ENCODE measurements at regions not wholly inside any gene's neighbourhood (a gene's known extent, or its start where the extent isn't known, plus 50 kb on each side); places are given as distances from the start of the nearest gene placed in this dataset.
A peak's percentile ranks its signal among the peaks of the same experiment; 100 is the strongest.

GRCh38 chr5:125267636-125268248, 521.3 kb upstream of the ZNF608 start (continued):
- TF ChIP-seq ARID4A (CRISPR knock-in tag; IDR thresholded peaks at IDR 0.05; ENCODE audit: borderline replicate concordance), result no peak
- no peak for TF ChIP-seq SUZ12 (IDR thresholded peaks at IDR 0.05; ENCODE audit: low read depth, low read length)
- TF ChIP-seq ZBTB42 (CRISPR knock-in tag; IDR thresholded peaks at IDR 0.05), result no peak
- no peak for TF ChIP-seq ZNF792 (CRISPR knock-in tag; IDR thresholded peaks at IDR 0.05)

GRCh38 chr5:125269926-125270325, 523.5 kb upstream of the ZNF608 start:
- Histone ChIP-seq H3K79me2 (ENCODE audit: insufficient read depth, low read length) (no peaks in the 10 kb centered on the region), H3K4me1 (ENCODE audit: insufficient read depth, low read length) (no peaks in the 10 kb centered on the region), H3K9ac (ENCODE audit: insufficient read depth, low read depth, low read length) (no peak overlapping the region), H3K27ac (ENCODE audit: extremely low read length, insufficient read depth, low read length) (no peak overlapping the region), H2AFZ (ENCODE audit: low read length) (no peak overlapping the region), H3K4me3 (replicated peaks in 1 of 3; ENCODE audit: insufficient read depth in 1 of 3, low read depth in 2 of 3, low read length in 3 of 3) (no peak overlapping the region), H4K20me1 (ENCODE audit: insufficient read depth, low read length) (no peaks in the 10 kb centered on the region), H3K4me2 (ENCODE audit: low read depth, low read length) (no peak overlapping the region), H3K36me3 (replicated peaks in 1 of 2; ENCODE audit: control insufficient read depth in 1 of 2, insufficient read depth in 2 of 2, low read length in 2 of 2) (no peaks in the 10 kb centered on the region), H3K9me3 (ENCODE audit: low read length) (peaks cover 5% of the 10 kb centered on the region; the same call in 1 of the 2 replicates), H3K27me3 (ENCODE audit: control insufficient read depth in 1 of 2, insufficient read depth in 2 of 2, low read length in 2 of 2) (no peaks in the 10 kb centered on the region)
- POLR2A ChIA-PET, result no interaction called here
- CTCF ChIA-PET (ENCODE audit: low intra/inter-chr PET ratio, low total read pairs), result no interaction called here
- DNase-seq (ENCODE audit: low spot score) (no peak), FAIRE-seq (no peak), ATAC-seq (no peak)
- in situ Hi-C loops (cut with HindIII; ENCODE audit: extremely low pct_ligation_motif_present, low pct_unique_long_range_greater_than_20kb), result no loop called here
- intact Hi-C loops (cut with micrococcal nuclease; ENCODE audit: unreplicated experiment), result no loop called here
- 37% methylated on average over 4 of the region's 4 CpGs for WGBS (ENCODE audit: low lambda C conversion rate)
- TF ChIP-seq CREB1 (IDR thresholded peaks at IDR 0.05) (peak; percentile 19; the same call in 1 of the 2 replicates), CREB1 (CRISPR knock-in tag; IDR thresholded peaks at IDR 0.05) (no peak), ZNF20 (CRISPR knock-in tag; IDR thresholded peaks at IDR 0.05) (no peak)
- no TSS peak for BruUV-seq (replicated peaks)

Data from HepG2 (cell line).